Sciatic nerve (tissue), 2 donors: ENCODE measurements at regions not wholly inside any gene's neighbourhood (a gene's known extent, or its start where the extent isn't known, plus 50 kb on each side); places are given as distances from the start of the nearest gene placed in this dataset.
"Not testable (repeated sequence)": the region's sequence is repeated elsewhere in the genome, so short reads cannot be mapped to it uniquely, and the experiment has no call there.

Experiments used
- ATAC-seq: fragments of 200-7000 bp; cut with Tn5 transposase; one replicate; pipeline ENCODE4 v1.9.1; 2020; ENCODE audit warnings: mild to moderate bottlenecking, moderate library complexity
- DNase-seq: peaks from one replicate; pipeline ENCODE4 v3.0.0-alpha.2; 2020; ENCODE audit warnings: low spot score
- intact Hi-C: fragments of 100-400 bp; cut with DNase I; formaldehyde crosslinking; loops from one replicate; pipeline ENCODE4 v1.14.2; 2022
- donor health status: DM: no; HTN: no; CAD: no.
- donor health status: DM: no; HTN: no; CAD: no.

GRCh38 chr2:37561615-37562569 is 109.5 kb downstream of the CDC42EP3 start:
- no peak for DNase-seq
- no peak for ATAC-seq
- intact Hi-C loops: no loop called here

GRCh38 chr2:37563375-37564015 is 107.9 kb downstream of the CDC42EP3 start:
- no peak for DNase-seq
- intact Hi-C loops: no loop called here

GRCh38 chr2:37564356-37564755 is 107.1 kb downstream of the CDC42EP3 start:
- no peak for ATAC-seq
- DNase-seq: no peak
- intact Hi-C loops: no loop called here

More at GRCh38 chr2:37563375-37564015, 107.9 kb downstream of the CDC42EP3 start:
- no peak for ATAC-seq

GRCh38 chr2:37566517-37566981 is 104.9 kb downstream of the CDC42EP3 start:
- DNase-seq (no peak), ATAC-seq (peak; percentile 52)
- intact Hi-C loops: no loop called here

GRCh38 chr2:37568565-37568964 is 102.9 kb downstream of the CDC42EP3 start:
- intact Hi-C loops: no loop called here
- DNase-seq (no peak), ATAC-seq (no peak)

DNA sequence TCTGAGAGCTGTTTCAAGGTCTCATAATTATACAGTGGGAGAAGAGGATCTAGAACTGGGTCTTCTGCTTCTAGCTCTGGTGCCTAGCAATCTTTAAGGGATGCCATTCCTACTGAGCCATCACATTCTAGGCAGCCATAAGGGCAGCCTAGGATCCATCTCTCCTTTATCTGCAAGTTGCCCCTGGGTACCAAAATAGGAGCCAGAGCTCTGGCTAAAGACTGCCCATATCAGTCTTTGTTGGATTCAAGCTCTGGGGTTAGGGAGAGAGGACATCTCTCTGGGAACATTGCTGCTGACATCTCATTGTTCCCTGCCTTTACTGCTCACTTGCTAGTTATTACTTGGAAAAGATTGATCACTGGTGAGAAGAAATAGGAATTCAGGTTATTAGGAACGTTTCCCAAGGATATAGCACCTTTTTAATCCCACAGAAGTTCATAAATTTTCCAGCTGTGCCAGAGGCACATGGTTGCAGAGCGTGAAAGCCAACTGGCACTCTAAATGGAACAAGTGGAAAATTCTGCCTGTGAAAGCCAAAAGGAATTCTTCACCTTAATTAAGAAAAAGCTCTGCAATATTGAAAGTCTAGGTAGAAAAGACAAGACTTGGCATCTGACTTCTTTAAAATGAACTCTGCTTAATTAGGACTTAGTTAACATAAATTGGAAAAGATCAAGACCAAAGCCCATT is 102.2 kb downstream of the CDC42EP3 start:
- ATAC-seq: no peak
- intact Hi-C loops: no loop called here

GRCh38 chr2:37569986-37570679 is 101.3 kb downstream of the CDC42EP3 start:
- ATAC-seq (no peak), DNase-seq (no peak)
- intact Hi-C loops: no loop called here

More for the DNA sequence above, 102.2 kb downstream of the CDC42EP3 start:
- no peak for DNase-seq

DNA sequence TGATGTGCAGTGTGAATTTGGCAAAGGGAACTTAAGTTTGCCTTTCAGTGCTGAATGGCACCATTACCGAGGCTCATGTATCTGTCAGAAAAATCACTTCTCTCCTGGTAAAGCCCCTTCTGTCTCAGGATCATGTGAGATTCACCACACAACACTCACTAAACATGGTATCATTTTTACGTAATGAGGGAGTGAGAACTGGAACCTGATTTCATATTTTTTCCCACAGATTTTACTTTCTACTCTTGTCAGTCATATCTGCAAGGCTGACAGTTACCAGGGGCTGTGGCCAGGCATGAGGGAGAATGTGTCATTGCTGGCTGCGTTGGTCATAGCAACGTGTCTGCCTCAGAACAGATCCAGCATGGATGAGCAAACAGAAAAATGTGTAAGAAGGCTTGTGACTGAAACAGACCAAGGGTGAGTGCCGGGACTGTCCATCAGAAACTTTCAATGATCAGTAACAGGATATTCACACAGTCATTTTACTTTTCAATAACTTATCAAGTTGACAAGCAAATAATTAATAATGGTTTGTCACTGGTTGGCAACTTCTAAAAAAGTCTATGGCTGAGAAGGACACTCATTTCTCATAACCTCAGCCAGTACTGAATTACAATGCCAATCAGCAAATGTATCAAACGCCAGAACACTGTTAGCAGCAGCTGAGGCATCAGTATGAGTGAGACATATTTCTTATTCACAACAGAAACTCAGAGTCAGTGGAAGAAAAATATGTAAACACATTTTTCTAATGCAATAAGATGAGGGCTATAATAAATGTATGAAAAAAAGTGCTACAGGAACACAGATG is 100.5 kb downstream of the CDC42EP3 start:
- ATAC-seq: no peak
- DNase-seq: no peak
- intact Hi-C loops: no loop called here

- intact Hi-C loops: no loop called here
- DNase-seq (no peak), ATAC-seq (no peak)
Observed at GRCh38 chr2:37571587-37572136, 99.8 kb downstream of the CDC42EP3 start.

DNA sequence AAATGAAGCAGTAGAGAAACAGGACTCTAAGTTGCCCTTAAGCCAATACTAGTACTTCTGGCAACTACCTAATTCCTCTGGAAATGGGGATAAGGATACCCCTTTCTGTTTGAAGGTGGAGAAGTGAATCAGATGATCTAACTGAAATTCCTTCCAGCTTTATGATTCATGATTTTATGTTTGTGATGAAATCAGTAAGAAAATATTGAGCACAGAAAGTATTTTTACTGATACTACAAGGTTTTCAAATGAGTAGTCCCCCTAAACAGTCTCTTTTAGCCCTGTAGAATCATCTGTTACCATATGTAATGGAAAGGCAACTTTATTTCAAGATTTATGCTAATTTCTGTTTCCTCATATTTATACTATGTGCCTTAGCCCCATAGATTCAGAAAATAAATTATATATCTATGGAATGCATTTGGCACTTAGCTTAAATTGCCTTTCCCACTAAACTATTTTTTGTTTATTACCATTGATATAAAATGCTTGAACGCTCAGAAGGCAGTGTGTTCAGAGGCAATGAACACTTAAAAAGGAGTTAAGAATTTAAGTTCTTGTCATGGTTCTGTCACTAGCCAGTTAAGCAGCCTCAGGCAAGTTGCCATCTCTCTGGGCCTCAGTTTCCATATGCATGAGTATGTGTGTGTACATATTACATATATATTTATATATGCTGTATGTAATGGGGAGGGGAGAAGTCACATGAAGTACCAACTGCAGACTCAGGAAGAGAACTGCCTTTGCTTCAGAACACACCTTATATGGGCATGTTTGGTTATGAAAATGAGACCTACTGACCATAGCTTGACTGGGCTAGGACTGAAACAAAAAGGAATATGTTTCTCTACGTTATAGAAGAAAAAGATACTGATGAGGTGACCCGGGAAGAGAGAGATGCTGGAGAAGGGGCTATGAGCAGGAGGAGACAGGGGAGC is 97.7 kb downstream of the CDC42EP3 start:
- no peak for DNase-seq
- ATAC-seq: no peak
- intact Hi-C loops: no loop called here

DNA sequence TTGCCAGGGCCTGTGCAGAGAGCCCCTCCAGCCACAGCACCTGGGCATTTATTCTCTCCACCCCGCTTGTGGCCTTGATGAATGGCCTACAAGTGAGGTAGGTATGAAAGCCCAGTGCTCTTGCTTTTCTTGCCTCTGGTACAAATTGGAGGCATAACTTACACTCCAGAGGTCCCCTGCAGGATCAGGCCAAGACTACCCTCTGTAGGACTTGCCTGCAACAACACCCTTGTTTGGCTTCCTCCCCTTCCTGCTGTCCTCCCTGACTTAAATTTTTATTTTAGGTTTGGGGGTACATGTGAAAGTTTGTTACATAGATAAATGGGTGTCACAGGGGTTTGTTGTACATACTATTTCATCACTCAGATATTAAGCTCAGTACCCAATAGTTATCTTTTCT is 95.7 kb downstream of the CDC42EP3 start:
- intact Hi-C loops: no loop called here
- DNase-seq (no peak), ATAC-seq (no peak)

GRCh38 chr2:37576194-37576593 is 95.2 kb downstream of the CDC42EP3 start:
- DNase-seq, ATAC-seq, intact Hi-C loops: not testable (repeated sequence)

DNA sequence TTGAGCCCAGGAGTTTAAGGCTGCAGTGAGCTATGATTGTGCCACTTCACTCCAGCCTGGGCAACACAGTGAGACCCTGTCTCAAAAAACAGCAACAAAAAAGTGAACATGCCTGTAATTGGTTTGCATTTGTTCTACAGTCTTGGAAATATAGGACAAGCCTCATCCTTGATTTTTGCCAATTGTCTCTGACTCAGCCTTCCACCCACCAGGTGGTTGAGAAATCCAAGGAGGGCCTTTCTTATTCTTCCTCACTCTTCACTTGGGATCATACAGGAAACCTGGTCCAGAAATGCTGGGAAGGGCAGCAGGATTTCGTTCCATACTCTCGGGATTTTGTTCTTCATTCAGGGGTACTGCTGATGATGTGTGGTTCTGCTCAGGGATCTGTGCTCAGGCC is 94.6 kb downstream of the CDC42EP3 start:
- ATAC-seq (no peak), DNase-seq (no peak)
- intact Hi-C loops: no loop called here

DNA sequence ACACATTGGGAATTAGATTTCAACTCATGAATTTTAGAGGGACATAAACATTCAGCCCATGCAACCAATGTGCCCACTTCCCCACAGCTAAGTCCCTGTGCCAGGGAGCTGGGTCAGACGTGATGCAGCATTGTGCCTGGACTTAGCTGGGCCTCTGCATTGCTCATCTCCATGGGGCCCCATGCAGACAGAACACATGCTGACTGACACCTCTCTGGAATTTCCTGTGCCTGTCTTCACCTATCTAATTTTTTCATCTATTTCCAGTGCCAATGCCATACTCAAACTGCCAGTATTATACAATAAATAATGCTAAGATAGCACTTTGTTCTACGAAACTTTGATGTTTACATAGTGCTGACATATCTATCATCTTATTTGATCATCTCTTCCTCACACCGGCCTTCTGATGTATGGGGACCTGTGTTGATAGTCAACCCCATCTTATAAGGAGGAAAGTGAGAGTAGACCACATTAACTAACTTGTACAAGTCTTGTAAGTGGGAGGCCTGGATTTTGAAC is 92.2 kb downstream of the CDC42EP3 start:
- ATAC-seq: no peak
- intact Hi-C loops: no loop called here
- no peak for DNase-seq

GRCh38 chr2:37579949-37580348 is 91.5 kb downstream of the CDC42EP3 start:
- ATAC-seq, DNase-seq, intact Hi-C loops: not testable (repeated sequence)

DNA sequence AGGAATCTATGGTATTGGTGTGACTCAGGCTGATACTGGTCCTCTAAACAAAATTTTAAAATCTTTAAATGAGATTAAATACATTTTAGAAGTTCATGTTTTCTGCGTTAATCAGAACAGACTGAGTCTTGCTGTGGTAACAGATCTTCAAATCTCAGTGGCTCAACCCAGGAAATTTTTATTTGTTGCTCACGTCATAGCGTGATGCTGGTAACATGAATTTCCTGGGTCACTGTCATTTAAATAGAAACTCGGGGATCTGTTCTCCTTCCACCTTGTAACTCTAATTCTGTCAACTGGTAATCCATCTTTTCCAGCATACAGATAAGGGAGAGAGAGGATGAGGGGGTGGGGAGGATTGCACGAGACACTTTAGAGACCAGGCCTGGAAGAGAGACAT is 90.0 kb downstream of the CDC42EP3 start:
- ATAC-seq (no peak), DNase-seq (no peak)
- intact Hi-C loops: no loop called here
